Spinal cord (tissue), 9 donors: ENCODE measurements at regions not wholly inside any gene's neighbourhood (a gene's known extent, or its start where the extent isn't known, plus 50 kb on each side); places are given as distances from the start of the nearest gene placed in this dataset.

ENCODE experiments used
- DNase-seq, 6 donors: peaks; one replicate each; pipeline versions ENCODE4 v3.0.0 to v3.0.0-alpha.2; 2013 to 2015; ENCODE audit warnings: low spot score in 6 of 6, low read depth in 4 of 6
- H3K27ac ChIP-seq: one replicate; pipeline ENCODE4 v1.5.1; 2013; ENCODE audit warnings: low read depth, low read length, control low read depth
- H3K27me3 ChIP-seq: one replicate; pipeline ENCODE4 v1.6.1; 2013; ENCODE audit warnings: low read length; ENCODE audit not compliant: control insufficient read depth, insufficient read depth
- H3K36me3 ChIP-seq: one replicate; pipeline ENCODE4 v1.6.1; 2013; ENCODE audit warnings: low read length; ENCODE audit not compliant: control insufficient read depth, insufficient read depth
- H3K4me1 ChIP-seq: one replicate; pipeline ENCODE4 v1.6.1; 2013; ENCODE audit warnings: low read length; ENCODE audit not compliant: control insufficient read depth, insufficient read depth
- H3K4me3 ChIP-seq: one replicate; pipeline ENCODE4 v1.5.1; 2013; ENCODE audit warnings: low read depth, low read length, control low read depth
- H3K9me3 ChIP-seq: one replicate; pipeline ENCODE4 v1.6.1; 2013; ENCODE audit warnings: low read length; ENCODE audit not compliant: control insufficient read depth, insufficient read depth
- WGBS: methylation state at CpG from one replicate; pipeline ENCODE4 v1.1.5; 2013; ENCODE audit warnings: missing lambda C conversion rate; ENCODE audit not compliant: insufficient coverage; 5-methylcytosine and 5-hydroxymethylcytosine counted together
- donor health status: healthy.

DNA sequence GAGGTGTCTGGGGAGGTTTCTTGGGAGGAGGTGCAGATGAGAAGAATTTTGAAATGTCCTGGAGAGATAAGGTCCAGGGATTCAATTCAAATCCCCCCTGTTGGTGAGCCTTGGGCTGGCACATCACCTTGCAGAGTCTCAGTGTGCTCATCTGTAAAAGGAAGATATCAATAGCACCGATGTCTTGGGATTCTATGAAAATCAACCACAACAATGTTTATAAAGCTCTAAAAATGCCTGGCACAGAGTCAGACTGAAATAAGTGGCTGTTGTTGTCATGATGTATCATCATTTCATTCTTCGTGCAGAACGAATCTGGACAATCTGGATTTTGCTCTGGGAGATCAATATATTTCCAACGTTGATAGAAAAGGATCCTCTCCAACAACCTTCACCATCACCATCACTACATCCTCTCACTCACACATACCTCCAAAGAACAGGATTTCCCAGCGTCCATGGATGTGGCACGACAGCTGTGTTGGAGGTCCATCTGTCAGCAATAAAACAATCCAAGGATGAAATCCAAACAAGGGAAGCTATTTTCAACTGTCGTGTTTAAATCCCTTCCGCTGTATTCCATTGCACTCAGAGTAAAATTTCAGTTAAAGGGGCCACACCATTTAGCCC, 393.7 kb upstream of the DYNLRB2 start:
- Histone ChIP-seq H3K36me3 (no peaks in the 10 kb centered on the region), H3K4me1 (peaks cover under 1% of the 10 kb centered on the region), H3K27me3 (no peaks in the 10 kb centered on the region), H3K9me3 (no peaks in the 10 kb centered on the region), H3K27ac (no peak overlapping the region), H3K4me3 (no peak overlapping the region)
- WGBS: 67% methylated on average over 6 of the region's 8 CpGs
- DNase-seq: peak in 1 of 6 donors; percentile 29

DNA sequence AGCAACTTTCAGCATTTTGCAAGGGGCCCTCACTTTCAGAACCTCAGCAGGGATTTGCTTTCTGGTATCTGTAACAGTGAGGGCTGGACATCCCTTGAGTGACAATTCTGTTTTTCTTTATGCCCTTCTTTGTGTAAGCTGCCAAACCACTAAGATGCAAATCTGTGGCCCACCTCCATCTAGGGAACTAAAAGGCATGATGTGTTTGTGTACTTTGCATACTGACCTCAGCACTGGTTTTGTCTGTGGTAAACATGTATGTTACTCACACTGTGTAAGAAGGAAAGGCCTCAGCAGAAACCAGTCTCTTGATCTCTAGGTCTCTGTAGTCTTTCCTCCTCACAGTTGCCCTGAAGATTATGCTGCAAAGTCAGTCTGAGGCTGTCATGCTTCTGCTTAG, 396.6 kb upstream of the DYNLRB2 start:
- Histone ChIP-seq H3K4me3 (no peak overlapping the region), H3K27me3 (no peaks in the 10 kb centered on the region), H3K9me3 (no peaks in the 10 kb centered on the region), H3K27ac (no peak overlapping the region), H3K36me3 (no peaks in the 10 kb centered on the region), H3K4me1 (no peaks in the 10 kb centered on the region)
- DNase-seq: no peak

DNA sequence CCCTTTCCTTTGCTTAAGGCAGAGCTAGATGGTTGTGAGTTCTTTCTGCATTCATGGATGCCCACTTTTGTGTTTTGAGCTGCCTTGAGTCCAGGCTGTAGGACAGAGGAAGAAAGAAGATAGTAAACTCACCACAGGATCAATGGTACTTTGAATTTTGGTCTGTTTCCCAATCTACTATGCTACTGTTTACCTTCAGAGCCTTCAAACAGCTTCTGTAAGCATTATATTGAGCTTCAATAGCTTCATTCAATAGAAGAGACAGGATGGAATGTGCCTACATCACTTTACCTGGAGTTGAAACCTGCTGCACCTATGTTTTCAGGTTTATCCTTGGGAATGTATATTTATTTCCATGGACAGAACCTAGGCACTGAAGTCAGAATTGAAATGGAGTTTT, 397.9 kb upstream of the DYNLRB2 start:
- Histone ChIP-seq H3K4me1 (no peaks in the 10 kb centered on the region), H3K27me3 (no peaks in the 10 kb centered on the region), H3K36me3 (no peaks in the 10 kb centered on the region), H3K27ac (no peak overlapping the region), H3K4me3 (no peak overlapping the region), H3K9me3 (no peaks in the 10 kb centered on the region)
- no peak for DNase-seq

DNA sequence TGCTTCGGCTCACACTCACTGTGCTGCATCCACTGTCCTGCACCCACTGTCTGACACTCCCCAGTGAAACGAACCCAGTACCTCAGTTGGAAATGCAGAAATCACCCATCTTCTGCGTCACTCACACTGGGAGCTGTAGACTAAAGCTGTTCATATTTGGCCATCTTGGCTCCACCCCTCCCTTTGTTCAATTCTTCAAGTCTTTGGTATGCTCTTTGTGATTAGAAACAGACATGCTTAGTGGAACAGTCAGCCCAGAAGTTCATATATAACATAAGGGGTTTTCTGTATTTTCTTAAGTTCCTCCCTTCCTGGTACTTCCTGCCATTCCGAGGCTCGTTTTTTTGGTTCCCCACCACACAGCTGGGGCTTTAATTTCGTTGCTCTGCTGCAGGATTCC, 398.5 kb upstream of the DYNLRB2 start:
- H3K4me3 ChIP-seq: no peak overlapping the region
- DNase-seq: no peak
- H3K9me3 ChIP-seq: no peaks in the 10 kb centered on the region
- no peaks in the 10 kb centered on the region for H3K4me1 ChIP-seq
- 74% methylated on average over 2 of the region's 6 CpGs for WGBS
- no peak overlapping the region for H3K27ac ChIP-seq
- H3K27me3 ChIP-seq: no peaks in the 10 kb centered on the region
- no peaks in the 10 kb centered on the region for H3K36me3 ChIP-seq

DNA sequence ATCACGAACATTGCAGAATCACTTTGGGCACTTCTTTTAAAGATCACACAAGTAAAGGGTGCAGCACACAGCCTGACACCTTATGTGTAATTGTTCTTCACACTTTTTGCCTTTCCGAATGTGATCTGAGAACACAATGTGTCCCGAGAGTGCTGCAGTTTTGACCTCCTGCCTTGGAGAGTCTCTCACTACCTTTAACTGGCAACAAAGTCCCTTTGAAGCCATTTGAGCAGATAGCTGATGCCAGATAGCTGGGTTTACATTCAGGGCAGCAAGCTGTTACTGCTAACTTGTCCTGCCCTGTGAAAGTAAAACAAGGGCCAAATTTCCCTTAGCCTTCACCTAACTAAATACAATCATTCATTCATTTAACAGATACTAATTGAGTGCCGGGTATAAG, 411.0 kb upstream of the DYNLRB2 start:
- H3K36me3 ChIP-seq: no peaks in the 10 kb centered on the region
- DNase-seq: no peak
- no peak overlapping the region for H3K4me3 ChIP-seq
- H3K4me1 ChIP-seq: no peaks in the 10 kb centered on the region
- no peaks in the 10 kb centered on the region for H3K27me3 ChIP-seq
- WGBS: 75% methylated on average over 3 of the region's 4 CpGs
- no peak overlapping the region for H3K27ac ChIP-seq
- no peaks in the 10 kb centered on the region for H3K9me3 ChIP-seq

DNA sequence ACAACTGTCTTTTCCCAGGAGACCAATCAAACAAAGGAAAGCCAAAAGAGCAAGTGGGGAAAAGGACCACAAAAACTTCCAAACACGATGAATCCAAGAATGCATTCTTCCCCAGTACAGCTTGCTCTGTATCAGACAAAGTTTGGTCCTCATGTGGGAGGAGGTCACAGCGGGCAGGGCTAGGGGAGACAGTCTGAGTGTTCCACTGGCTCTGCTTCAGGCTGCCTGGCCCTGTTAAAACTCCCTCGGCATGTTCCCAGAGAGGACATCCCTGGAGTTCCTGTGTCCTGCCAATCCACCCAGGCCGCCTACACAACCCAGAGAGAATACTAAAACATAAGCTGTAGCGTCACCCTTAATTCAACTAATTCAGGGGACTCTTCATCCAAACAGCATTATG, 415.1 kb upstream of the DYNLRB2 start:
- H3K27me3 ChIP-seq: no peaks in the 10 kb centered on the region
- H3K4me3 ChIP-seq: no peak overlapping the region
- no peaks in the 10 kb centered on the region for H3K9me3 ChIP-seq
- WGBS: 95% methylated on average over 3 of the region's 5 CpGs
- H3K4me1 ChIP-seq: no peaks in the 10 kb centered on the region
- no peak for DNase-seq
- H3K36me3 ChIP-seq: no peaks in the 10 kb centered on the region
- H3K27ac ChIP-seq: no peak overlapping the region

DNA sequence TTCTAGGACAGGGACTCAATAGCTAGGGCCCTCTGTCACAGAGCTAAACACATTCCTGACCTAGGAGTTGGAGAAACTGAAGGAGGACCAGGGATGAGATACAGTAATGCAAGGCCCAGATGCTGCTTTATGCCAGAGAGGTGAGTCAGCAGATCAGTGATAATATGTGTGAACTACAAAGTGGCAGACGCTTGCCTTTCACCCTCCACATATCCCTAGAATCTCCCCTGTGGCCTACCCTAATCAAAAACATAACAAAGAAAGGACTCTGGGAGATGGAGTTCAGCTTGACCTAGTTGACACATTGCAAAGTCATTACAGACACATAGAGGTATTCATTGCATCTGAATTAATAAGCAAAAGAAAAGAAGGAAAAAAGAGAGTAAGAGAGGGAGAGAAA, 417.6 kb upstream of the DYNLRB2 start:
- H3K4me3 ChIP-seq: no peak overlapping the region
- H3K9me3 ChIP-seq: no peaks in the 10 kb centered on the region
- DNase-seq: no peak
- H3K27ac ChIP-seq: no peak overlapping the region
- H3K4me1 ChIP-seq: no peaks in the 10 kb centered on the region
- H3K36me3 ChIP-seq: no peaks in the 10 kb centered on the region
- WGBS: no CpG with 5 or more reads among the region's 1 CpG
- H3K27me3 ChIP-seq: no peaks in the 10 kb centered on the region

DNA sequence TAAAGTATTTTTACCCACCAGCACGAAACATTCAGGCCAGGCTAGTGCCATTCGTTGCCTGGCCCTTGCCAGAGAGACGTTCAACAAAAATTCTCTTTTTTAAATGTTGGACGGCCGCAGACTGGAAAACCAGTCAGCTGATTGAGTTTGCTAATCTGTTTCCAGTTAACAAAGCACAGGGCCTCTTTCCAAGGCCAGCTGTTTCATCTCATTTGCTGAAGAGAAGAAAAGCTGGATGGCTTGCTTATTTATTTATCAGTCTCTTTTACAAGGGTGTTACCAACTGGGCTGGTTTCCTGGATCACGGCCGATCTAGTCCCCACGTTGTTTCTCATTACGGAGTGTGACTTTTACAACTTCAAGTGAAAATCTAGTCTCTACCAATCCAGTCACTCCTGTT, 418.7 kb upstream of the DYNLRB2 start:
- Histone ChIP-seq H3K36me3 (no peaks in the 10 kb centered on the region), H3K27me3 (no peaks in the 10 kb centered on the region), H3K9me3 (no peaks in the 10 kb centered on the region), H3K27ac (no peak overlapping the region), H3K4me1 (no peaks in the 10 kb centered on the region), H3K4me3 (no peak overlapping the region)
- 27% methylated on average over 5 of the region's 9 CpGs for WGBS
- DNase-seq: peak in 3 of 6 donors; percentile 7 to 76 (median 50)

DNA sequence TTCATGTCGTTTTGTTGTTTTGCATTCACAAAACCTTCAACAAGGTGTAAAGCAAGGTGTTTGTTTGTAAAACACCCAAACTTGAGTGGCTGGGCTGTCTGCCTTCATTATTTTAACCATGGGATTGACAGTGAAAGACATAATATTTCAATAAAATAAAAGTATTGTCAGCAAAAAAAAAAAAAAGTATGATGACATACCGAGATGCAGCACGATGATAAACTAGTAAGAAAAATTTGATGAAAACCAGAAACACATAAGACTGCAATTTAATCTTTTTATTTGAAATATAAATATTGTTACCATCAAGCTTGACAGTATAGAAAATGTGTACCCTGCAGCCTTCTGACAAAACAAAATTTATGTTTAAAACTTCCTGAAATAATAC, 419.3 kb upstream of the DYNLRB2 start:
- H3K4me1 ChIP-seq: no peaks in the 10 kb centered on the region
- H3K27ac ChIP-seq: no peak overlapping the region
- H3K9me3 ChIP-seq: no peaks in the 10 kb centered on the region
- DNase-seq: no peak
- H3K36me3 ChIP-seq: no peaks in the 10 kb centered on the region
- no peaks in the 10 kb centered on the region for H3K27me3 ChIP-seq
- H3K4me3 ChIP-seq: no peak overlapping the region
- no CpG with 5 or more reads among the region's 3 CpGs for WGBS

DNA sequence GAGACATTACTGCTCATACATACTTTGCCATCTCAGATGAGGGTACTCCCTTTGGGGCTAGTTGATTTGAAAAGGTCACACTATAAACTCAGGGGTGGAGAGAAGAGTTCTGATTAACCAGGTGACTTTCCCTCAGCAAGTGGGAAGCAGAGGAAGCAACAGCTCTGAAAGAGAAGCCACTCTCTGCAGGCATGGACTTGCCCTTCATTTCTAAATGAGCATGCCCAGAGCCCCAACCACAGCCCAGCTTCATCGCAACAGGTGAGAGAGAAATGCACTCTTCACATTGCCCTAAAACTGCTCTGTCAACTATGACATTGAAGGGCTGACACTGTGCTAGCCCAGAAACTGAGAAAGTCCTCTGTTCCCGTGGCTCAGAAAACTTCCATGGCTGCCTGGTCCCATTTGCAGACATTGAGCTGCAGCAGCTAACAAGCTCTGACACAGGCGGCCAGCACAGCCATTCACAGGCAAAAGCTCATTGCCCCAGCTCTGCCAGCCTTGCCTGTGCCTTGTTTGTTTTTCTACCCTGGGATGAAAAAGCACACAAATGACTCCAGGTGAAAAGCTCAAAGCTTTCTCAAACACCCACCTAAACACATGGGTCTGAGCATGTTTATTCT, 419.8 kb upstream of the DYNLRB2 start:
- no peaks in the 10 kb centered on the region for H3K9me3 ChIP-seq
- no peaks in the 10 kb centered on the region for H3K36me3 ChIP-seq
- no peak for DNase-seq
- 81% methylated on average over 3 of the region's 3 CpGs for WGBS
- H3K4me1 ChIP-seq: no peaks in the 10 kb centered on the region
- H3K27ac ChIP-seq: no peak overlapping the region
- no peaks in the 10 kb centered on the region for H3K27me3 ChIP-seq
- no peak overlapping the region for H3K4me3 ChIP-seq
